IMR-90 (cell line): ENCODE measurements at regions not wholly inside any gene's neighbourhood (a gene's known extent, or its start where the extent isn't known, plus 50 kb on each side); places are given as distances from the start of the nearest gene placed in this dataset.

Source experiments
- ATAC-seq: fragments of 200-7000 bp; cut with Tn5 transposase; 2 replicates; pipeline ENCODE4 v1.9.1; 2020; ENCODE audit warnings: low read depth, mild to moderate bottlenecking, moderate library complexity
- BruUV-seq: library from RNA; stranded (reverse); fragments of 400-500 nt; replicated peaks from 2 replicates; lab custom pipeline; 2021; lab: Mats Ljungman, UMichigan
- CTCF ChIA-PET: fragments of 300-600 bp; formaldehyde crosslinking; extraction: SDS; loops from one replicate; lab custom pipeline; 2021; ENCODE audit warnings: antibody characterized with exemption; lab: Yijun Ruan, JAX
- POLR2A ChIA-PET: fragments of 300-600 bp; sonication (Branson Sonifier 250); formaldehyde crosslinking; loops from one replicate; lab custom pipeline; 2022; ENCODE audit warnings: antibody characterized with exemption; ENCODE audit not compliant: unreplicated experiment; lab: Charles Lee
- DNase-seq: peaks from one replicate; pipeline ENCODE4 v3.0.0; 2013
- H2AFZ ChIP-seq: replicated peaks from 2 replicates; pipeline ENCODE3; 2013; ENCODE audit warnings: low read length, mild to moderate bottlenecking; ENCODE audit not compliant: poor library complexity
- H2AK5ac ChIP-seq: 2 replicates; pipeline ENCODE4 v1.6.1; 2013; ENCODE audit warnings: low read depth, low read length, inconsistent platforms
- H2AK9ac ChIP-seq: replicated peaks from 2 replicates; pipeline ENCODE3; 2013; ENCODE audit warnings: mild to moderate bottlenecking, low read depth, low read length, moderate library complexity; ENCODE audit not compliant: poor library complexity
- H2BK120ac ChIP-seq: 2 replicates; pipeline ENCODE4 v1.6.1; 2013; ENCODE audit warnings: low read depth, low read length, inconsistent platforms
- H2BK15ac ChIP-seq: 3 replicates; pipeline ENCODE4 v1.6.1; 2013; ENCODE audit warnings: low read depth, low read length, inconsistent platforms
- H2BK20ac ChIP-seq: 2 replicates; pipeline ENCODE4 v1.6.1; 2013; ENCODE audit warnings: low read depth, mild to moderate bottlenecking, inconsistent platforms, low read length, moderate library complexity
- H2BK5ac ChIP-seq: 2 replicates; pipeline ENCODE4 v1.6.1; 2013; ENCODE audit warnings: mild to moderate bottlenecking, low read depth, low read length, inconsistent platforms; ENCODE audit not compliant: poor library complexity, severe bottlenecking
- H3K14ac ChIP-seq: replicated peaks from 2 replicates; pipeline ENCODE4 v1.6.1; 2013; ENCODE audit warnings: low read depth, low read length, inconsistent platforms
- H3K18ac ChIP-seq: 2 replicates; pipeline ENCODE4 v1.6.1; 2013; ENCODE audit warnings: low read depth, low read length, control low read depth
- H3K23ac ChIP-seq: 2 replicates; pipeline ENCODE4 v1.6.1; 2013; ENCODE audit warnings: low read depth, low read length, inconsistent platforms
- H3K27ac ChIP-seq: 2 replicates; pipeline ENCODE4 v1.5.1; 2013; ENCODE audit warnings: mild to moderate bottlenecking, control low read depth, low read length; ENCODE audit not compliant: insufficient read depth
- H3K27me3 ChIP-seq: 2 replicates; pipeline ENCODE4 v1.6.1; 2013; ENCODE audit warnings: low read length; ENCODE audit not compliant: control insufficient read depth, insufficient read depth
- H3K36me3 ChIP-seq: 2 replicates; pipeline ENCODE4 v1.6.1; 2013; ENCODE audit warnings: low read length, mixed read lengths; ENCODE audit not compliant: control insufficient read depth, insufficient read depth
- H3K4ac ChIP-seq: 2 replicates; pipeline ENCODE4 v1.6.1; 2013; ENCODE audit warnings: low read depth, low read length, inconsistent platforms
- H3K4me1 ChIP-seq: 2 replicates; pipeline ENCODE4 v1.6.1; 2013; ENCODE audit warnings: low read length, mixed read lengths; ENCODE audit not compliant: control insufficient read depth, insufficient read depth
- H3K4me2 ChIP-seq: 2 replicates; pipeline ENCODE4 v1.6.1; 2013; ENCODE audit warnings: low read depth, mild to moderate bottlenecking, control low read depth, low read length, moderate library complexity
- H3K4me3 ChIP-seq: 2 replicates; pipeline ENCODE4 v1.5.1; 2013; ENCODE audit warnings: low read depth, mild to moderate bottlenecking, control low read depth, low read length, moderate library complexity; ENCODE audit not compliant: insufficient read depth
- H3K56ac ChIP-seq: 2 replicates; pipeline ENCODE4 v1.6.1; 2013; ENCODE audit warnings: low read length, inconsistent platforms; ENCODE audit not compliant: insufficient read depth; ENCODE audit errors: extremely low read depth
- H3K79me1 ChIP-seq, 2 experiments: 2 replicates each; pipeline ENCODE4 v1.6.1; 2013; ENCODE audit warnings: low read length in 2 of 2, inconsistent platforms in 1 of 2, low read depth in 1 of 2
- H3K9ac ChIP-seq: 2 replicates; pipeline ENCODE4 v1.6.1; 2013; ENCODE audit warnings: low read depth, low read length, control low read depth
- H3K9me1 ChIP-seq: 2 replicates; pipeline ENCODE4 v1.6.1; 2013; ENCODE audit warnings: low read length, inconsistent platforms; ENCODE audit not compliant: insufficient read depth
- H3K9me3 ChIP-seq: 2 replicates; pipeline ENCODE4 v1.6.1; 2013; ENCODE audit warnings: low read length; ENCODE audit not compliant: control insufficient read depth, insufficient read depth
- H4K20me1 ChIP-seq: 2 replicates; pipeline ENCODE4 v1.6.1; 2013; ENCODE audit warnings: low read length, inconsistent platforms; ENCODE audit not compliant: insufficient read depth
- H4K5ac ChIP-seq: 2 replicates; pipeline ENCODE4 v1.6.1; 2013; ENCODE audit warnings: mild to moderate bottlenecking, low read depth, low read length, control low read depth
- H4K8ac ChIP-seq, 2 experiments: 2 replicates each; pipeline ENCODE4 v1.6.1; 2013; ENCODE audit warnings: low read depth in 2 of 2, low read length in 2 of 2, control low read depth in 1 of 2, inconsistent platforms in 1 of 2
- H4K91ac ChIP-seq: 2 replicates; pipeline ENCODE4 v1.6.1; 2013; ENCODE audit warnings: low read depth, low read length, inconsistent platforms; ENCODE audit not compliant: insufficient read depth
- BHLHE40 ChIP-seq: fragments of 150-350 bp; IDR thresholded peaks from 2 replicates; pipeline ENCODE4 v1.6.1; 2016; ENCODE audit warnings: mild to moderate bottlenecking, low read depth, low read length
- CEBPB ChIP-seq: IDR thresholded peaks from 2 replicates; pipeline ENCODE4 v1.6.1; 2012; ENCODE audit warnings: low read depth, low read length, improper control_type of control experiment
- CHD1 ChIP-seq: IDR thresholded peaks from 2 replicates; pipeline ENCODE4 v1.6.1; 2012; ENCODE audit warnings: low read depth, low read length, improper control_type of control experiment
- FOS ChIP-seq: fragments of 150-350 bp; IDR thresholded peaks from 2 replicates; pipeline ENCODE4 v1.6.1; 2016; ENCODE audit warnings: low read depth, low read length
- MAFK ChIP-seq: IDR thresholded peaks from 2 replicates; pipeline ENCODE4 v1.6.1; 2012; ENCODE audit warnings: low read depth, low read length, improper control_type of control experiment
- MAZ ChIP-seq: IDR thresholded peaks from 2 replicates; pipeline ENCODE4 v1.6.1; 2012; ENCODE audit warnings: low read depth, mild to moderate bottlenecking, low read length, improper control_type of control experiment, moderate library complexity, borderline replicate concordance
- MXI1 ChIP-seq: IDR thresholded peaks from 2 replicates; pipeline ENCODE4 v1.6.1; 2012; ENCODE audit warnings: low read depth, mild to moderate bottlenecking, low read length, moderate library complexity, borderline replicate concordance
- NFE2L2 ChIP-seq: fragments of 150-350 bp; IDR thresholded peaks from 2 replicates; pipeline ENCODE4 v1.6.1; 2016; ENCODE audit warnings: low read depth, mild to moderate bottlenecking, low read length
- POLR2A ChIP-seq: IDR thresholded peaks from 2 replicates; pipeline ENCODE4 v1.6.1; 2012; ENCODE audit warnings: mild to moderate bottlenecking, low read depth, low read length
- RAD21 ChIP-seq: IDR thresholded peaks from 2 replicates; pipeline ENCODE4 v1.6.1; 2012; ENCODE audit warnings: low read length, improper control_type of control experiment
- RCOR1 ChIP-seq: IDR thresholded peaks from 2 replicates; pipeline ENCODE4 v1.6.1; 2012; ENCODE audit warnings: mild to moderate bottlenecking, low read length, improper control_type of control experiment; ENCODE audit not compliant: insufficient replicate concordance
- RFX5 ChIP-seq: IDR thresholded peaks from 2 replicates; pipeline ENCODE4 v1.8.0; 2012; ENCODE audit warnings: low read depth, mild to moderate bottlenecking, low read length, moderate library complexity
- SMC3 ChIP-seq: fragments of 150-350 bp; IDR thresholded peaks from 2 replicates; pipeline ENCODE4 v1.6.1; 2016; ENCODE audit warnings: low read depth, mild to moderate bottlenecking, antibody characterized with exemption, low read length, moderate library complexity
- WGBS, 2 experiments: methylation state at CpG; one replicate each; pipeline versions ENCODE4 v1.1.5 to v1.1.7; 2013; ENCODE audit warnings: missing lambda C conversion rate in 2 of 2; ENCODE audit not compliant: insufficient read length in 1 of 2; ENCODE audit errors: extremely low coverage in 2 of 2; 5-methylcytosine and 5-hydroxymethylcytosine counted together
- dilution Hi-C: fragments of 300-500 bp; cut with HindIII; formaldehyde crosslinking; loops from one replicate; pipeline ENCODE4 v1.14.3; 2018; ENCODE audit warnings: low sequenced_read_pairs; ENCODE audit not compliant: unreplicated experiment
- in situ Hi-C: fragments of 300-500 bp; cut with MboI; formaldehyde crosslinking; loops from 3 replicates; pipeline ENCODE4 v1.14.3; 2019; ENCODE audit warnings: low sequenced_read_pairs, inconsistent platforms, mixed read lengths
- intact Hi-C: fragments of 100-400 bp; cut with micrococcal nuclease; formaldehyde crosslinking; loops from 2 replicates; pipeline ENCODE4 v1.10.0; 2022
- TF ChIP-seq, protein P1 (sequence below): fragments of 150-350 bp; IDR thresholded peaks from 2 replicates; pipeline ENCODE4 v1.6.1; 2017; ENCODE audit warnings: mild to moderate bottlenecking, antibody characterized with exemption, low read length, low read depth
- TF ChIP-seq, protein P2 (sequence below): fragments of 150-350 bp; IDR thresholded peaks from 2 replicates; pipeline ENCODE4 v1.6.1; 2016; ENCODE audit warnings: low read depth, mild to moderate bottlenecking, low read length, moderate library complexity, borderline replicate concordance
- TF ChIP-seq, protein P3 (sequence below): conservative IDR thresholded peaks from 2 replicates; pipeline ENCODE4 v1.5.1; 2012; ENCODE audit warnings: mild to moderate bottlenecking, low read depth, low read length, improper control_type of control experiment

DNA sequence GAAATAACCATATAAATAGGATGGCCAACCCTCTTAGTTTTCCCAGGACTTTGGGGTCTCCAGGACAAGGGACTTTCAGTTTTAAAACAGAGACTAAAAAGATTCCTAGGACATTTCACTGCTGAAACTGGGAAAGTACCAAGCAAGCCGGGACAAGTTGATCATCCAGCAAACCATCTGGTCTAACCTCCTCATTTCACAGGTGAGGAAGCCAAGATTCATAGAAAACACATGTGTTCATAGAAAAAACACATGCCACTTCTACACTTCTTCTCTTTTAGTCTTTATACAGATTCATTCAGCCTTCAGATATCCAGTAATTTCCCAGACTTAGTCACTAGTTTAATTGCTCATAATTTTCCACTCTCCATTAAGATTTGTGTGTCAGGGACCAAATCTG is 165.6 kb upstream of the CCDC54 start:
- no peak overlapping the region for H3K56ac ChIP-seq
- no peak overlapping the region for H3K14ac ChIP-seq
- H2BK15ac ChIP-seq = no peak overlapping the region
- peaks cover 8% of the 10 kb centered on the region for H3K9me1 ChIP-seq
- H2BK5ac ChIP-seq = no peak overlapping the region
- H3K4me2 ChIP-seq = no peak overlapping the region
- ChIA-PET CTCF (interaction anchor here (0.6 to 0.7 kb wide), 2 partner anchors 16 to 147 kb away, joined by 3 read pairs; no protein-coding TSS in a partner anchor), POLR2A (no interaction called here)
- intact Hi-C loops (no loop called here), dilution Hi-C loops (no loop called here), in situ Hi-C loops (no loop called here)
- no peaks in the 10 kb centered on the region for H3K9me3 ChIP-seq
- no peaks in the 10 kb centered on the region for H4K20me1 ChIP-seq
- no peak overlapping the region for H2AFZ ChIP-seq
- peaks cover 22% of the 10 kb centered on the region for H3K4me1 ChIP-seq
- H3K4me3 ChIP-seq = no peak overlapping the region
- no TSS peak for BruUV-seq
- no peak overlapping the region for H3K27ac ChIP-seq
- ATAC-seq (no peak), DNase-seq (no peak)
- 0 out of 4 replicates have a peak, but pooled peaks cover 0 to 3% of the 10 kb centered on the region in 2 experiments for H3K79me1 ChIP-seq
- TF ChIP-seq BHLHE40 = no peak
- no peak for TF ChIP-seq FOS
- TF ChIP-seq, protein P1, sequence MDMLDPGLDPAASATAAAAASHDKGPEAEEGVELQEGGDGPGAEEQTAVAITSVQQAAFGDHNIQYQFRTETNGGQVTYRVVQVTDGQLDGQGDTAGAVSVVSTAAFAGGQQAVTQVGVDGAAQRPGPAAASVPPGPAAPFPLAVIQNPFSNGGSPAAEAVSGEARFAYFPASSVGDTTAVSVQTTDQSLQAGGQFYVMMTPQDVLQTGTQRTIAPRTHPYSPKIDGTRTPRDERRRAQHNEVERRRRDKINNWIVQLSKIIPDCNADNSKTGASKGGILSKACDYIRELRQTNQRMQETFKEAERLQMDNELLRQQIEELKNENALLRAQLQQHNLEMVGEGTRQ = no peak
- no peak for TF ChIP-seq RFX5
- TF ChIP-seq RCOR1 = no peak
- TF ChIP-seq RAD21 = no peak
- no peak for TF ChIP-seq MAFK
- no peak for TF ChIP-seq MXI1
- no peak for TF ChIP-seq NFE2L2
- no peak for TF ChIP-seq CHD1
- TF ChIP-seq, protein P2, sequence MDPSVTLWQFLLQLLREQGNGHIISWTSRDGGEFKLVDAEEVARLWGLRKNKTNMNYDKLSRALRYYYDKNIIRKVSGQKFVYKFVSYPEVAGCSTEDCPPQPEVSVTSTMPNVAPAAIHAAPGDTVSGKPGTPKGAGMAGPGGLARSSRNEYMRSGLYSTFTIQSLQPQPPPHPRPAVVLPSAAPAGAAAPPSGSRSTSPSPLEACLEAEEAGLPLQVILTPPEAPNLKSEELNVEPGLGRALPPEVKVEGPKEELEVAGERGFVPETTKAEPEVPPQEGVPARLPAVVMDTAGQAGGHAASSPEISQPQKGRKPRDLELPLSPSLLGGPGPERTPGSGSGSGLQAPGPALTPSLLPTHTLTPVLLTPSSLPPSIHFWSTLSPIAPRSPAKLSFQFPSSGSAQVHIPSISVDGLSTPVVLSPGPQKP = no peak
- no peak for TF ChIP-seq CEBPB
- TF ChIP-seq SMC3 = no peak
- TF ChIP-seq POLR2A = no peak
- TF ChIP-seq, protein P3, sequence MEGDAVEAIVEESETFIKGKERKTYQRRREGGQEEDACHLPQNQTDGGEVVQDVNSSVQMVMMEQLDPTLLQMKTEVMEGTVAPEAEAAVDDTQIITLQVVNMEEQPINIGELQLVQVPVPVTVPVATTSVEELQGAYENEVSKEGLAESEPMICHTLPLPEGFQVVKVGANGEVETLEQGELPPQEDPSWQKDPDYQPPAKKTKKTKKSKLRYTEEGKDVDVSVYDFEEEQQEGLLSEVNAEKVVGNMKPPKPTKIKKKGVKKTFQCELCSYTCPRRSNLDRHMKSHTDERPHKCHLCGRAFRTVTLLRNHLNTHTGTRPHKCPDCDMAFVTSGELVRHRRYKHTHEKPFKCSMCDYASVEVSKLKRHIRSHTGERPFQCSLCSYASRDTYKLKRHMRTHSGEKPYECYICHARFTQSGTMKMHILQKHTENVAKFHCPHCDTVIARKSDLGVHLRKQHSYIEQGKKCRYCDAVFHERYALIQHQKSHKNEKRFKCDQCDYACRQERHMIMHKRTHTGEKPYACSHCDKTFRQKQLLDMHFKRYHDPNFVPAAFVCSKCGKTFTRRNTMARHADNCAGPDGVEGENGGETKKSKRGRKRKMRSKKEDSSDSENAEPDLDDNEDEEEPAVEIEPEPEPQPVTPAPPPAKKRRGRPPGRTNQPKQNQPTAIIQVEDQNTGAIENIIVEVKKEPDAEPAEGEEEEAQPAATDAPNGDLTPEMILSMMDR = no peak
- no peak for TF ChIP-seq MAZ
- H4K91ac ChIP-seq = no peak overlapping the region
- H3K9ac ChIP-seq = no peak overlapping the region
- H2AK9ac ChIP-seq = no peak overlapping the region
- H2AK5ac ChIP-seq = no peak overlapping the region
- no peak overlapping the region for H2BK20ac ChIP-seq
- no peak overlapping the region for H3K4ac ChIP-seq
- H2BK120ac ChIP-seq = no peak overlapping the region
- H3K23ac ChIP-seq = no peak overlapping the region
- H4K8ac ChIP-seq = no peak overlapping the region
- no peak overlapping the region for H4K5ac ChIP-seq
- no peaks in the 10 kb centered on the region for H3K27me3 ChIP-seq
- 100% methylated on average over 1 of the region's 1 CpG; no CpG with 5 or more reads in 1 of the 2 experiments for WGBS, 2 experiments
- H3K36me3 ChIP-seq = no peaks in the 10 kb centered on the region
- no peak overlapping the region for H3K18ac ChIP-seq
